GM12873 (cell line): ENCODE measurements at regions not wholly inside any gene's neighbourhood (a gene's known extent, or its start where the extent isn't known, plus 50 kb on each side); places are given as distances from the start of the nearest gene placed in this dataset.

Source experiments
- CTCF ChIP-seq: IDR thresholded peaks from 2 replicates; pipeline ENCODE4 v1.5.1; 2012; ENCODE audit warnings: low read depth, mild to moderate bottlenecking, moderate library complexity, low read length, control low read depth; ENCODE audit not compliant: insufficient read depth; ENCODE audit errors: missing control alignments

- TF ChIP-seq CTCF: no peak
Observed at GRCh38 chr18:54717673-54718407, 110.4 kb upstream of the RAB27B start.

GRCh38 chr18:54718408-54718773 lies 109.9 kb upstream of the RAB27B start:
- no peak for TF ChIP-seq CTCF

- no peak for TF ChIP-seq CTCF
Observed at GRCh38 chr18:54720620-54721019, 107.7 kb upstream of the RAB27B start.

- no peak for TF ChIP-seq CTCF
Observed at GRCh38 chr18:54726143-54726542, 102.1 kb upstream of the RAB27B start.

- no peak for TF ChIP-seq CTCF
Observed at GRCh38 chr18:54734059-54734458, 94.2 kb upstream of the RAB27B start.

- TF ChIP-seq CTCF: no peak
Observed at GRCh38 chr18:54736981-54737380, 91.3 kb upstream of the RAB27B start.

- no peak for TF ChIP-seq CTCF
Observed at GRCh38 chr18:54737986-54738385, 90.3 kb upstream of the RAB27B start.
